Activated T-helper 9 cell treated with anti-CD3 and anti-CD28 coated beads, Interleukin-2, amount 50 U/mL, for 16 hours (primary cell): ENCODE measurements at regions not wholly inside any gene's neighbourhood (a gene's known extent, or its start where the extent isn't known, plus 50 kb on each side); places are given as distances from the start of the nearest gene placed in this dataset.

Experiments used
- DNase-seq: peaks from one replicate; pipeline ENCODE4 v3.0.0-alpha.2; 2020; ENCODE audit warnings: low read depth

DNA sequence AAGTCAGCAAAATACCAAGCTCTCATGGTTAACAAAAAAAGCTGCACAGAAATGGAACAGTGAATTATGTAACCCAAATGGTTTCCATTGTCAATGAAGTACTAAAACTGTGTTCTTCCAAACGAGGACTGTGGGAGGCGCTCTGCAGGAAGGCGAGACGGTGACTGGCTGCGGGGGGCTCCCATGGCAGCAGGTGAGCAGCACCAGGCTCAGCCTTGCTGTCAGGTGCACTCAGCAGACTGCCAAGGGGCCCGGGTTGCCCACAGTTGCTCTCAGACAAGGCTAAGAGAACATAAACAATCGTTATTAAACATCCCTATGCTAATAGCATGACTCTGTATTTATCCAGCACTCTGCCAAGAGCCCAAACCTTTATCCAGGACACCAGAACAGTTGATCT is 630.3 kb upstream of the ARID1B start:
- DNase-seq, result no peak

DNA sequence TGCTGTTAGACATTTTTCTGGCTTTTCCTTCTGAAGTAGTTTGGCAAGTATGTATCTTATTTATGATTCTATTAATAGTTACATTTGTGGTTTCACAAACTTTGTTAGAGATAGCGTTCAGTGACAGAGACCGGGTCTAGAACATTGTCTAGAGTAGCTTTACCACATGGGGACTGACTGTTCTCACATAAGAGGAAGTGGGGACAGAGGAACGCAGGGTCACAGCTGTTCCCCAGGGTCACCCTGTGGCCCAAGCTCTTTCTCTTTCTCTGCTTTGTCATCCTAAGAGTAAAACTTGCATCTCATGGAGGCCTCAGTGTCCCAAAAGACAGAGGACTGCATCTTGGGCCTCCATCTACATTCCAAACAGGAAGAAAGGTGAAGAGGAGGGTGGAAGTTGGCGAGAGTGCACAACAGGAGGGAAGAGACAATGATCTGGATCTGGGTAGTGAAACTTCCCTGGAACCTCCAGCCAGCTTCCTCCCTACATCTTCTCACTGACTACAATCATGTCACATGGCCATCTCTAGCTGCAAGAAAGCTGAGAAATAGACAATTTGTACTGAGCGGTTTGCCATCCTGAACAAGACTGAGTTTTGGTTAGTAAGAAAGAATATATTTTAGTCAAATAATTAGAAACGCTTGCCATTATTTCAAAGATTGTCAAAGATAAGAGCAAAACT is 645.8 kb upstream of the ARID1B start:
- no peak for DNase-seq

DNA sequence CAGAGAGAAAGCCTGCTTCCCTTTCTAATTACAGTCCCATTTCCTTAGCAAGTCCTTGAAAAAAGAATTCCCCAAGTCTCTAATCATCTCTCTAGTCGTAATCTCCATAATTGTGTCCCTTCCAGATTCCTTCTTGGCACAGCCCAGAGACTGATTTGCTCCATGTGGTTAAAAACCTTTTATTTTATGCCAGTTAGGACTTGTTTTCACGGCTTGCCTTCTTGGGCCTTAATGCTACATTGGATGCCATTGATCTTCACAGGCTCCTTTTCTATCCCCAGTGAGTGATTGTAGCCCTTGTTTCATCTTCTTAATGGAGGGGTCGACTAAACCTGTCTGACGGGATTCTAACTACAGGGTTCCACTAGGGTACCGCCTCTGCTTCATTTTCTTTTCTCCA is 650.6 kb upstream of the ARID1B start:
- DNase-seq, result no peak

DNA sequence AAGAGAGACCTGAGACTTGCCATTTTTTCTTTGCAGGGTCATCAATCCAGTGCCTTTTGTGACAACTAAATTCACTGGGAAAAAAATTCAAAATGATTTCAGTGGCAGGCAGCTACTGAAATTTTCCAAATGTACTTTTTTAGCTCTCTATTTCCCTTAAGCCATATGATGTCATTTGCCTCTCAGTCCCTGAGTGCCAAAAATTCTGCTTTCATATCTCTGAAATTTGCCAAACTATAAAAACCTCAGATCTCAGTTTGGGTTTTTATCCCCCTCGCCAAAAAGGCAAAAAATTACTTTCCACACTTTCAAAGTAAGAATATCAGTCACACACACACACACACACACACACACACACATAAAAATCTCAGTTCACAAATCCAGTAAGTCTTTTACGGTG is 651.3 kb upstream of the ARID1B start:
- no peak for DNase-seq

DNA sequence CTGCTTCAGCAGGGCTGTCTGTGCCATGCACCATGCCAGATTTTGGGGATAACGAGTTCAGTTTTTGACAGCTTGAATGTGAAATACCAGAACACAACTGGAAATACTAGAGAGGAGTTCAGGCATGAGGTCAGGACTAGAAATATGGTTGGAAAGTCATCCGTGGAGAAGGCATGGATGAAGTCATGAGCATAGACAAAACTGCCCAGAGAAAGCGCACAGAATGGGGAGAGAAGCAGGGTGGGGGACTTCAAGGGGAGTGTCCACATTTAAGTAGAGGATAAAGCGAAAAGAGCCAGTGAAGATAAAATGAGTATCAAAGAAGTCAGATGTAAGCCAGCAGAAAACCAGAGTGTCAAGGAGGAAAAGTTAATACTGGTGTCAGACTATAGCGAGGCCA is 653.4 kb upstream of the ARID1B start:
- no peak for DNase-seq

DNA sequence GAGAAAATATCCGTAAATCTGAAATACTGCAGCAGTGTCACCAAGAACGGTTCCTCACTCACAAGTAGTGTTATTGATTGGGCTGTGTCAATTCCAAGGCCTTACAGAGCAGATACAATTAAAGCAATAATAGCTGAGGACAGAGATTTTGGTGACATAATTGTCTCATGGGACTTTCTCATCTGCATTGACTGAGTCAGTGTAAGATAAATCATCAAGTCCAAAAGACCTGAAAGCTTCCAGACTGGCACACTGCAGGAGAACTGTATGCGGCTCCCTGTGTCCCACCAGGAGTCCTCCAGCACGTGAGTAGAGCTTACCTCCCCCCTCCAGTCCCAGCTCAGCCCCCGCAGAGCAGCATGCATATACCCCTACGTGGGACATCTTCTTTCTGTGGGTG is 655.2 kb upstream of the ARID1B start:
- DNase-seq, result no peak

DNA sequence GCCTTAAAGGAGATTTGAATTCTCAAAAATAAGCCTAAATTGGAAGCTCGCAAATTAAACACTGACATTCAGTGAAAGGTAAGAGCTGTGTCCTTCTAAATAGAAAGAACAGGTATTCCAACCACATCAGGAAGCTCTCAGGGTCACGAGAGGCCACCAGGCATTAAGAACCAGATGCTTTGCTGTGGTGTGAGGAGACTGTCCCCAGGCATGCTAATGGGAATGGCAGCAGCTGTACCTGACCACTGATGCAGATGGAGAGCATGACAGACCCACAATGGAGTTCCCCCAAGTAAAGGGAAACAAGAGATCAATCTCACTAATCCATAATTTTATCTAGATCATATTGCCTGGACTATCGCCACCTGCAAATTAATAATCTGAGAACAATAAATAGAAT is 658.9 kb upstream of the NOX3 start:
- DNase-seq, result no peak

DNA sequence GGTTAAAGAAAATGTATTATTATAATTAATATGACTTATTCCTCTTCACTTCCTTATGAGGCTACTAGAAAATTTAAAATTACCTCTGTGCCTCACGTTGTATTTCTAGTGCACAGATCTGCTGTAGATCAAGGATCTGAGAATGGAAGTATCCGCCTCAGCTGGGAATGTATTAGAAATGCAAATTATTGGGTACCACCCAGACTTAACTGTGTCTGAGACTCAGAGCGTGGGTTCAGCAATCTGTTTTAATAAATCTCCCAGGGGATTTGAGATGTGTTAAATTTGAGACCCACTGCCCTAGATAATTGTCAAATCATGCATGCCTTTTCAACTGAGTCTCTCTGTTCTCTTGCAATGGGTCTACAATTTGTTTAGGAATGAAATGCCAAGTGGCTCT is 658.0 kb upstream of the NOX3 start:
- no peak for DNase-seq

DNA sequence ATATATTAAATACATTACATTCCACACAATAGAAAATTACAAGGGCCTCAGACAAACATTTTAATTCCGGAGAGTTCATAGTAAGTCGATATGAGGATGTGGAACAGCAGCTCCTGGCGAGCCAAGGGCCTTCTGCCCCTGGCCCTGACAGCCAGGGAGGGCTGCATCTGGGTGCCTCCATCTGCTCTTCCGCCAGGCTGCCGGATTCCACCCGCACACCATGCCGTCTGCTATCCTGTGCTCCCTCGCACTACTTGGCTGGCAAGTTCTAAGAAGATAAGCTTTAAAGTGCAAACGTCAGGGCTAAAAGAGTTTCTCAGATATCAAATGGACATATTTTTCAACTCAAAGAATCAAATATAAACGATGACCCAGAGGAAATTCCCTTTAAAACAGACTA is 656.3 kb upstream of the NOX3 start:
- no peak for DNase-seq

DNA sequence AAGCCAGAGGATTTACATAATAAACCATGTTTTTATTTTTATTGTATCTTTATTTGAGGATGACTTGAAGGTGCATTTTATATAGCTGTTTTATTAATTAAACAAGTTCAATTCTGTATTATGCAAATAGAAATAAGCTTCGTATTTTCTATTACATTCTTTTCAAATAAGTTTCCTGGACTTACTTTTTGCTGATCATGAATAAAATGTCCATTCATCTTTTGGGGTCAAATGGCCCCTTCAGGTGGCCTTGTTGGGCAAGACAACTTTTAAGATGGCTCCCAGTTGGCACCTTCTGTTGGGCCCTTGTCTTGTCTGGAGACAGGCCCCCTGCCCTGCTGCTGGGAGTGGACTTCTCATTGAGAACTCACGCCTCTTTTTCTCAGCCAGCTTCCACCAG is 654.6 kb upstream of the NOX3 start:
- no peak for DNase-seq

DNA sequence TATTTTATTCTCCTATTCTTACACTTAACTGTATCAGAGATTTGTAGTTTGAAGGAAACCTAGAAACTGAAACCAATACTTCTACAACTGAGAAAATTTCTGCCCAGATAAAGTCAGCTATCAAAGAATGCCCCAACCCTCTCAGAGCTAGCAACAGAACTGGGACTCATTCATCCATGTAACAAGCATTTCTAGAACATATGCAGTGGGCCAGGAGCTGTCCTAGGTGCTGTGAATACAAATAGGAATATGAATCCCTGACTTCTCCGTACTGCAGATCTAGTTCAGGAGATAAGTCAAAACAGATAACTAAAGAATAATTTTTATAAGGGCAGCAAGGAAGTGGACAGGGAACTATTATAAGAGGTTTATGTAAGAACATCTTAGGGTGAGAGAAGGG is 654.1 kb upstream of the NOX3 start:
- DNase-seq, result no peak

DNA sequence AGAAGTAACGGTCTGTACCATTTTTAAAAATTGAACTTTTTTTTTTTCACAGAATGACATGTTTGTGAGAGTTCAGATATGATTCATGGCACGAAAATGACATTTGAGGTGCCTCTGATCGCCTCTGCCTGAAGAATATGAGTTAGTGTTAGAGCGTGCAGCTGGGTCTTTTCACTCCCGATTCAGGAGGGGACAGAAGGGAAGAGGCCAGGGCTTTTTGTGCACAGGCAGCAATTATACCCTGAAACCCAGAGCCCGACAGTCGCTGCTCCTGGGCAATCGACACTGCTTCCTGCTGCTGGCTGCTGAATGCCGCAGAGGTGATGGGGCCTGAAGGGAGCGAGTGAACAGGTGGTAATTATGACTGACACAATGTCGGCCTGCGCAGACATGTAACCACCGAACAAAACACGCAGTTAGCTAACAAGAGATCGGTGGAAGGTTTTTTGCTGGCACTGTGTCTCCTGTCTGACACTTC is 652.0 kb upstream of the NOX3 start:
- DNase-seq, result no peak

DNA sequence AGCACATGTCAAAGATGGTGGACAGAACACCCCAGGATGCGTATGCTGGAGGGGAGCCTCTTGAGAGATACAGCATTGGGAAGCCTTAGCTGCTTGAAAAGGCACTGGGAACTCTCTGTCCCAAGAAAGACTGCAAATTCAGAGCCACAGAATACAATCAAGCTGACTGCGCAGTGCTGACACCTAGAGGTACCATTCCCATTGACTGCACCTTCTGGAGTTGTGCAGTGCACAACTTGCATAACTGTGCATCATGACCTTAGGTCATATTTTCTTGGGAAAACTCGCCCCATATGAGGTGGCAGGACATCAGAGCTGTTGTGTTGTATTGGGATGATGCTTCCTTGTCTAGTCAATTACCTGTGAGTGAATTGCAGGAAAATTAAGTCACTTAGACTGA is 646.5 kb upstream of the NOX3 start:
- DNase-seq, result no peak

DNA sequence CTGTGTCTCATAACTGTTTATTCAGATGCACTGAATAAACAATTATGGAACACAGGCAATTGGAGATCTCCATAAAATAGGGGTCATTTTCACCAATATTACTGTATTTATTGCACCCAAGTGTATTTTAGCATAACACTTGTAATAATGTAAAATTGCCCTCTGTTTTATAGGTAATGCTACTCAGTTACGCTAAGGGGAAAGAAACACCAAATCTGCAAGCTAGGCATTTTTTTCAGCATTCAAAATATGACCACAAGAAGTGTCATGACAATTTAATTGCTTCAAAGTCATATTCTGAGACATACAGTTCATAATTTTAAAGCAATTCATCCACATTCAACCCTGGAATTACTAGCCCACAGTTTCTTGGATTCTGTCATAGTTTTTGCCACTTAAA is 643.2 kb upstream of the NOX3 start:
- no peak for DNase-seq

DNA sequence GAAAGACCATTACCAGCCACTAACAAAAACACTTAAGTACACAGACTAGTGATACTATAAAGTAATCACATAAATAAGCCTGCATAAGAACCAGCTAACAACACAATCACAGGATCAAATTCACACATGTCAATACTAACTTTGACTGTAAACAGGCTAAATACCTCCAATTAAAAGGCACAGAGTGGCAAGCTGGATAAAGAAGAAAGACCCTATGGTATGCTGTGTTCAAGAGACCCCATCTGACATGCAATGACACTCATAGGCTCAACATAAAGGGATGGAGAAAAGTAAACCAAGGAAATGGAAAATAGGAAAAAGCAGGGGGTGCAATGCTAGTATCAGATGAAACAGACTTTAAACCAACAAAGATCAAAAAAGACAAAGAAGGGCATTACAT is 631.8 kb upstream of the NOX3 start:
- DNase-seq, result no peak

DNA sequence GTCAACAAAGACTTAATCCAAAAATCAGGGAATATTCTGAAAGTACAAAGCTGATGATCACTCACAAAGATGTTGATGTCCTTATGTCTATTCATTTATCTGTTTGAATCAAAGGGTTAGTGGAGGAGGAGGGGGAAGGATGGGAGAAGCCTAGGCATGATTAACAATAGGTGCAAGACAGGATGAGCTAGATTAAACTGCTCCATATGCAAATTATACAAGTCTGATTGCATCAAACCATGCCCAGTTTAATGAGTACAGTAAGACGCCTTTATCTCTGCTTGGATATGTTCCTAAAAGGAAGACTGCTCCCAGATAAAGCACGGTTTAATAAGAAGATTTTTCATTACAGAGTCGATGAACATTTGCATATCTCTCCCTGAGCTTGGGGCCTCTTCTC is 626.4 kb upstream of the NOX3 start:
- no peak for DNase-seq

DNA sequence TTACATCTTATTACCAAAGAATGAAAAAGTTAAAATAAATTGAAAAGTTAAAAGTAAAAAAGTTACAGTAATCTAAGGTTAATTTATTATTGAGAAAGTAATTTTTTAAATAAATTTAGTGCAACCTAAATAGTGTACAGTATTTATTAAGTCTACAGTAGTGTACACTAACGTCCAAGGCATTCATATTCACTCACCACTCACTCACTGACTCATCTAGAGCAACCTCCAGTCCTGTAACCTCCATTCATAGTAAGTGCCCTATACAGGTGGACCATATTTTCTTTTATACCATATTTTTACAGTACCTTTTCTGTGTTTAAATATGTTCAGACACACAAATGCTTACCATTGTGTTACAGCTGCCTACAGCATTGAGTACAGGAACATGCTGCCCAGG is 624.7 kb upstream of the NOX3 start:
- no peak for DNase-seq

DNA sequence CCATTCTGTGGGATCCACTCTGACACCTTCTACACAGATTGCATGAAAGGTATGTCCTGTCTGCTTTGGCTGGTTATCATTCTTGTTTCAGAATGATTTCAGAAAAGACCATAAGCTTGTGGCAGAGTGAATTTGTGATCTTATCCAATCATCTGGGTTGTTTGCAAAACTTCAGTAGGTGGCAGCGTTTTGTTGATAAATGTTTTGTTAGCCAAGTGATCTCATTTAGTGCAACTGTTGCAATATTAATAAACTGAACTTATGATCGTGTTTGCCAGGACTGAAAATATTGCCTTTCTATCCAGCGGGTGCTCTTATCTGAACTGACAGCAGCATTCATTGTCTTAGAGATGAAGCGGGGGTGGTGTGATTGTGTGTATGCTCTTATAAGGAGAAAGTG is 613.2 kb upstream of the NOX3 start:
- DNase-seq, result no peak

DNA sequence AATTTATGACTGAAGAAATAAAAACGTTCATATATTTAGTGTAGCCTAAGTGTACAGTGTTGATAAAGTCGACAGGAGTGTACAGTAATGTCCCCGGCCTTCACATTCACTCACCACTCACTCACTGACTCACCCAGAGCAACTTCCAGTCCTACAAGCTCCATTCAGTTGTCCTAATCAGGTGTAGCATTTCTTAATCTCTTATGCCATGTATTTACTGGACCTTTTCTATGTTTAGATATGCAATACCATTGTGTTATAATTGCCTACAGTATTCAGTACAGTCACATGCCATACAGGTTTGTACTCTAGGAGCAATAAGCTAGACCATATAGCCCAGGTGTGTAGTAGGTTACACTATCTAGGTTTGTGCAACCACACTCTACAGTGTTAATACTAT is 610.2 kb upstream of the NOX3 start:
- DNase-seq, result no peak

DNA sequence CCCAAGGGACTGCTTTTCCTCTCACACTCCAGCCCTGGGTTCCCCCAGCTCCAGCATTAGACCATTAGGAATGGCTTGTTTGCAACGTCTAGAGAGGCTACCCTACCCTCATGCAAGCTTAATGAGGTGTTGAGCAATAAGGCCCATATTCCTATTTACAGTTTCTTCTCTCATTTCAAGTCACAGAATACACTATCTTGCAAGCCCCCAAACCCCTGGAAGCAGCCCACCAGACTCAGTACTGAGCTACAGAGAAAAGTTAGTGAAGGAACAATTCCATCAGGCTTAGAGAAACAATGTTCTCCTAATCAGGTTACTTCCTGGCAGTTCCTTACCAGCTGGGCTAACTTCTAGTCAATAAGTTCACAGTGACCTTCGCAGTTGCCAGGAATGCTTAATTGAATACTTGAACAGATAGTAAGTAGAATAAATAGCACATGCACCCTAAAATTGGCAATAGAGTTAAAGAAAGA is 606.5 kb upstream of the NOX3 start:
- DNase-seq, result no peak

DNA sequence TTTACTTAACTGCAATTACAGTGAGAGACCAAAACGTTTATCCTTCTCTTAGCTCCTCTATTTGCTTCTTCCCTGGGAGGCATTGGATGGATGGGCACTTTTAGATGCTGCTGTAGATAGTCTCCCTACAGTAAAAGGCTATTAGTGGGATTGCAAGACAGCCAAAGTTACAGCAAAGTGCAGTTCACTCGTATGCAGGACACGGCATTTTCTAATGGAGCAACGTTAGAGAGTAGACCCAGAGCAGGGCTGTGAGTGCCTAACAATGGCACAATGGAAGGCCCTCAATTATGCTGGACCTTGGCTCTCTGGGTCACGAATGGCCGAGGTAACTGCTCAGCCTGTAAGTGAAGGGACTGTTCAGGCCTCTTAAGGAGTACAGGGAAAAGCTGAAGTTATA is 605.8 kb upstream of the NOX3 start:
- no peak for DNase-seq

DNA sequence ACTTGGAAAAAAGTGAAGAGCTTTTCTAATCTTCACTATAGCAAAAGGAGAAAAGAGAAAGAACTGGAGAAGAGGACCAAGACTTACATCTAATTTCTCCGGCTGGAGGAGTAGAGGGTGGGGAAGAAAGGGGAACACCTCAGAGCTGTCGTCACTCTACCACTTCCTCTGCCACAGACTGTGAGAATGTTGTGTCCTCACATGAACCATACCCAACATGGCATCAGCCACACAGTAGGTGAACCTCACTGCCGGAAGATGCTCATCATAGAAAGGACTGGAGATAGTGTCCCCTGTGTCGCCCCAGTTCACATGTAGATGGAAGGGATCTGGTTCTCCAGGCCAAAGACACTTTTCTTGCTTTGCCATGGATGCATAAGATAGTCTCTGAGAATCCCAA is 604.4 kb upstream of the NOX3 start:
- no peak for DNase-seq

DNA sequence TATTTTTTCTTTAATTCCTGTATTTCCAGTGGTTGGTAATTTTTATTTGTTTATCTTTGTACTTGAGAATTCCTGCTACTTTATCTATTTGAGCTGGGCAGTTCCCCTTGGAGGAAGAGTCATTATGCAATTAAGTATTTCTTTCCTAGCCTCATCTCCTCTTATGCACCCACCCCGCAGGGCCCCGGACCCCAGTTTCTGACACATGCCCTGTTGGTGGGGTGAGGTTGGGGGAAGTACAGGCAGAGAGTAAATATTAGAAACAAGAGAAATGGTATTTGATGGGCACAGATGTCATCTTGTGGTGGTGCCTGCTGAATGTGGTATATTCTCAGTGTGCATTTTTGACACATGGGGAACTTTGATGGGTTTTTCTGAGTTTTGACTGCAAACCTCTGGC is 602.7 kb upstream of the NOX3 start:
- DNase-seq, result no peak

DNA sequence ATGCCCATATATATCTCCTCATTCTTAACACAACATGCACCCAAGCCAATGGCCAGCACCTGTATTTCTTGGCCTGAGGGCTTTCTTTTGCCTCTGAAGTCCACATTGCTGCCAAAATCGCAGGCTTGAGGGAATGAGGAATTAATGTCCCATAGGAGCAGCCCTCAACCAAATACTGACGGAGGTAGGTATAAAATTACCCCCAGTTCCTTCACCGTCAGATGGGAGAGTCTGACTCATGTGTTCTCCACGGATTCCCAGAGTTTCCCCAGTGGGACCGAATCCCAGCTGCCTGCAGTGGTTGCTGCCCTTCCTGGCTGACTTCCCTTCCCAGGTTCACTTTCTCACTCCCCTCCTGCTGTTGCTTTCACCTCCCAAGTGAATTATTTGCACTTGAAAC is 602.2 kb upstream of the NOX3 start:
- DNase-seq, result no peak

DNA sequence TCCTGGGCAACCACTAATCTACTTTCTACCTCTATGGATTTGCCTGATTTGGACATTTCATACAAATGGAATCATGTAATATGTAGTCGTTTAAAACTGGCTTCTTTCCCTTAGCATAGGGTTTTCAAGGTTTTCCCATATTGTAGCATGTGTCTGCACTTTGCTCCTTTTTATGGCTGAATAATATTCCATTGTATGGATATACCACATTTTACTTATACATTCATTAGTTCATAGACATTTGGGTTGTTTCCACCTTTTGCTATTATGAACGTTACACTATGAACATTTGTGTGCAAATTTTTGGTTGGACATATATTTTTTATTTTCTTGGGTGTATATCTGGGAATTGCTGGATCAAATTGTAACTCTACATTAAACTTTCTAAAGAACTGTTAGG is 600.4 kb upstream of the NOX3 start:
- no peak for DNase-seq
